ENCODE measurements at regions not wholly inside any gene's neighbourhood (a gene's known extent, or its start where the extent isn't known, plus 50 kb on each side); places are given as distances from the start of the nearest gene placed in this dataset.

DNA sequence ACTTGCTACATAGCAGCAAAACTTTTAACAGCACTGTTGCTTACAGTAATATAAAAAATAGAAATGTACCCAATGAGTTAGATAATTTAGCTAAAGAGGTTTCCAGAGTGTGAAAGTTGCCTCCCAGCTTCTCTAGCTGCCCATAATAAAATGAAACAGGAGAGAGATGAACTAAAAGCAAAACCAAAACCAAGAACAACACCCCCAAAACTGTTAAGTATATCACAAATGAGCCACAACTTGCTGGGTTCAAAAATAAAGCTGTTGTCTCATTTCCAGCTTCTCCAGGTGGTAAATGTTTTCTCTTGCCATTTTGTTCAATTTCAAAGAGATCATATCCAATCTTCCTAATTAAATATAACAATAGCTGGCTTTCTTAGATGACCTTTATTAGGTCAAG lies 614.0 kb downstream of the ETNK1 start:
- TF ChIP-seq CTCF (IDR thresholded peaks at IDR 0.05), result no peak
- no peak for TF ChIP-seq RELA (CRISPR knock-in tag; IDR thresholded peaks at IDR 0.05; ENCODE audit: borderline replicate concordance)
- no peak for TF ChIP-seq USF2 (CRISPR knock-in tag; IDR thresholded peaks at IDR 0.05)
- no peak for TF ChIP-seq ZNF425 (CRISPR knock-in tag; conservative IDR thresholded peaks at IDR 0.05)
